H1 (cell line): ENCODE measurements at regions not wholly inside any gene's neighbourhood (a gene's known extent, or its start where the extent isn't known, plus 50 kb on each side); places are given as distances from the start of the nearest gene placed in this dataset.

ENCODE experiments used
- CTCF ChIA-PET: fragments of 300-600 bp; sonication (Branson Sonifier 250); formaldehyde crosslinking; loops from one replicate; lab custom pipeline; 2021; ENCODE audit not compliant: partially characterized antibody; lab: Charles Lee
- POLR2A ChIA-PET: fragments of 300-600 bp; sonication (Branson Sonifier 250); formaldehyde crosslinking; loops from one replicate; lab custom pipeline; 2021; ENCODE audit warnings: inconsistent platforms; ENCODE audit not compliant: partially characterized antibody; lab: Charles Lee
- DNase-seq, 2 experiments: peaks; one replicate each; pipeline versions ENCODE4 v3.0.0 to v3.0.0-alpha.2; 2010 to 2022; ENCODE audit warnings: low spot score in 2 of 2, low read depth in 1 of 2, mixed read lengths in 1 of 2
- FAIRE-seq: peaks from 2 replicates; lab custom pipeline; 2011; peaks lifted over from hg19 to GRCh38; lab: Jason Lieb, UNC
- H2AFZ ChIP-seq: 2 replicates; pipeline ENCODE4 v1.8.1; 2012; ENCODE audit warnings: low read length, inconsistent platforms
- H2AK5ac ChIP-seq: 2 replicates; pipeline ENCODE4 v1.6.1; 2013; ENCODE audit warnings: low read depth, low read length
- H2BK120ac ChIP-seq: replicated peaks from 2 replicates; pipeline ENCODE3; 2013; ENCODE audit warnings: low read depth, low read length, inconsistent platforms
- H2BK12ac ChIP-seq: 2 replicates; pipeline ENCODE4 v1.6.1; 2013; ENCODE audit warnings: low read depth, low read length
- H2BK15ac ChIP-seq: 2 replicates; pipeline ENCODE4 v1.6.1; 2013; ENCODE audit warnings: low read length
- H2BK20ac ChIP-seq: 2 replicates; pipeline ENCODE4 v1.6.1; 2013; ENCODE audit warnings: low read length
- H2BK5ac ChIP-seq: 2 replicates; pipeline ENCODE4 v1.6.1; 2013; ENCODE audit warnings: low read depth, low read length
- H3K14ac ChIP-seq: 2 replicates; pipeline ENCODE4 v1.6.1; 2013; ENCODE audit warnings: inconsistent platforms; ENCODE audit not compliant: insufficient read length
- H3K18ac ChIP-seq: 2 replicates; pipeline ENCODE4 v1.6.1; 2013; ENCODE audit warnings: low read length; ENCODE audit errors: extremely low read depth
- H3K23ac ChIP-seq: 2 replicates; pipeline ENCODE4 v1.6.1; 2013; ENCODE audit warnings: inconsistent platforms; ENCODE audit not compliant: insufficient read length
- H3K23me2 ChIP-seq: 2 replicates; pipeline ENCODE4 v1.6.1; 2013; ENCODE audit warnings: low read depth, low read length
- H3K27ac ChIP-seq: 2 replicates; pipeline ENCODE4 v1.6.1; 2011; ENCODE audit warnings: low read depth, low read length, inconsistent platforms
- H3K27me3 ChIP-seq, 4 experiments: replicated peaks in 1 of 4; 1 replicate in 1 of 4; 2 replicates in 3 of 4; pipeline versions ENCODE4 v1.6.1 to v1.8.1; 2011 to 2013; ENCODE audit warnings: low read length in 3 of 4, mild to moderate bottlenecking in 3 of 4, inconsistent platforms in 2 of 4, mixed read lengths in 2 of 4, moderate library complexity in 1 of 4; ENCODE audit not compliant: control insufficient read depth in 3 of 4, insufficient read depth in 3 of 4; ENCODE audit errors: extremely low read depth in 1 of 4
- H3K36me3 ChIP-seq, 4 experiments: 2 replicates each; pipeline versions ENCODE4 v1.6.1 to v1.8.1; 2011 to 2013; ENCODE audit warnings: mild to moderate bottlenecking in 4 of 4, low read length in 3 of 4, moderate library complexity in 2 of 4, control low read depth in 1 of 4, inconsistent platforms in 1 of 4; ENCODE audit not compliant: insufficient read depth in 4 of 4, control insufficient read depth in 2 of 4
- H3K4ac ChIP-seq: replicated peaks from 2 replicates; pipeline ENCODE3; 2013; ENCODE audit warnings: low read length, low read depth, mixed read lengths, inconsistent platforms; ENCODE audit not compliant: insufficient read length
- H3K4me1 ChIP-seq, 4 experiments: replicated peaks in 1 of 4; 1 replicate in 1 of 4; 2 replicates in 3 of 4; pipeline versions ENCODE4 v1.6.1 to v1.8.1; 2011 to 2013; ENCODE audit warnings: low read length in 3 of 4, inconsistent platforms in 2 of 4, mixed read lengths in 1 of 4; ENCODE audit not compliant: insufficient read depth in 4 of 4, control insufficient read depth in 3 of 4
- H3K4me2 ChIP-seq, 2 experiments: 2 replicates each; pipeline versions ENCODE4 v1.6.1 to v1.8.1; 2011 to 2013; ENCODE audit warnings: low read depth in 2 of 2, low read length in 2 of 2, control low read depth in 1 of 2, inconsistent platforms in 1 of 2, mild to moderate bottlenecking in 1 of 2; ENCODE audit not compliant: insufficient read depth in 1 of 2
- H3K4me3 ChIP-seq, 4 experiments: fragments of 200-600, 300-600 bp in 1 of 4; sonication (generic), shearing (Covaris generic), sonication (Bioruptor Twin) in 1 of 4; 2 replicates each; pipeline versions ENCODE4 v1.5.1 to v1.8.1; 2011 to 2016; ENCODE audit warnings: low read length in 4 of 4, low read depth in 3 of 4, control low read depth in 2 of 4, inconsistent platforms in 2 of 4, mild to moderate bottlenecking in 2 of 4, mixed read lengths in 1 of 4, moderate library complexity in 1 of 4; ENCODE audit not compliant: insufficient read depth in 2 of 4; ENCODE audit errors: extremely low read depth in 1 of 4
- H3K56ac ChIP-seq: replicated peaks from 2 replicates; pipeline ENCODE3; 2013; ENCODE audit warnings: low read depth, mild to moderate bottlenecking, mixed read lengths, low read length, inconsistent platforms; ENCODE audit not compliant: insufficient read length
- H3K79me1 ChIP-seq: 2 replicates; pipeline ENCODE4 v1.6.1; 2013; ENCODE audit warnings: low read depth, low read length, control low read depth
- H3K79me2 ChIP-seq, 2 experiments: 2 replicates each; pipeline versions ENCODE4 v1.6.1 to v1.8.1; 2012 to 2013; ENCODE audit warnings: low read length in 2 of 2, mild to moderate bottlenecking in 2 of 2, inconsistent platforms in 1 of 2; ENCODE audit not compliant: insufficient read depth in 2 of 2, control insufficient read depth in 1 of 2
- H3K9ac ChIP-seq, 4 experiments: replicated peaks in 1 of 4; 1 replicate in 1 of 4; 2 replicates in 3 of 4; pipeline versions ENCODE4 v1.6.1 to v1.8.1; 2011 to 2013; ENCODE audit warnings: low read depth in 3 of 4, low read length in 3 of 4, control low read depth in 2 of 4, mild to moderate bottlenecking in 2 of 4, moderate library complexity in 2 of 4, inconsistent platforms in 1 of 4; ENCODE audit errors: extremely low read depth in 1 of 4
- H3K9me3 ChIP-seq, 2 experiments: 2 replicates each; pipeline versions ENCODE4 v1.6.1 to v1.8.1; 2012 to 2013; ENCODE audit warnings: mild to moderate bottlenecking in 2 of 2, moderate library complexity in 2 of 2, control low read depth in 1 of 2, inconsistent platforms in 1 of 2, low read depth in 1 of 2, low read length in 1 of 2, mixed read lengths in 1 of 2; ENCODE audit not compliant: insufficient read depth in 2 of 2
- H4K20me1 ChIP-seq, 2 experiments: replicated peaks in 1 of 2; 2 replicates each; pipeline versions ENCODE3 to v1.8.1; 2011 to 2013; ENCODE audit warnings: inconsistent platforms in 2 of 2, low read length in 2 of 2, mild to moderate bottlenecking in 1 of 2; ENCODE audit not compliant: insufficient read depth in 2 of 2, control insufficient read depth in 1 of 2
- H4K5ac ChIP-seq: 2 replicates; pipeline ENCODE4 v1.6.1; 2013; ENCODE audit warnings: low read length, low read depth, mixed read lengths, inconsistent platforms; ENCODE audit not compliant: insufficient read length
- H4K8ac ChIP-seq: 2 replicates; pipeline ENCODE4 v1.8.0; 2013; ENCODE audit warnings: mild to moderate bottlenecking, moderate library complexity, low read length, inconsistent platforms; ENCODE audit not compliant: insufficient read depth; ENCODE audit errors: extremely low read depth
- H4K91ac ChIP-seq: replicated peaks from 2 replicates; pipeline ENCODE3; 2013; ENCODE audit warnings: low read length, mixed read lengths, inconsistent platforms; ENCODE audit not compliant: insufficient read length
- ASH2L ChIP-seq: fragments of 200-600, 300-600 bp; sonication (generic); IDR thresholded peaks from one replicate; pipeline ENCODE4 v1.7.1; 2017; ENCODE audit warnings: low read length
- EZH2 ChIP-seq: fragments of 200-600 bp; sonication (generic); IDR thresholded peaks from 2 replicates; pipeline ENCODE4 v1.7.1; 2012; ENCODE audit warnings: low read depth, mild to moderate bottlenecking, moderate library complexity, low read length, inconsistent platforms; ENCODE audit not compliant: severe bottlenecking
- KDM4A ChIP-seq: IDR thresholded peaks from one replicate; pipeline ENCODE4 v1.7.1; 2012; ENCODE audit warnings: low read depth, mild to moderate bottlenecking, moderate library complexity, low read length, inconsistent platforms; ENCODE audit not compliant: severe bottlenecking
- PHF8 ChIP-seq: fragments of 200-600 bp; sonication (generic); conservative IDR thresholded peaks from 2 replicates; pipeline ENCODE4 v1.7.1; 2012; ENCODE audit warnings: low read depth, mild to moderate bottlenecking, inconsistent platforms, low read length, moderate library complexity
- POLR2A ChIP-seq, 2 experiments: IDR thresholded peaks; 1 replicate in 1 of 2; 2 replicates in 1 of 2; pipeline ENCODE4 v1.6.1; 2011; ENCODE audit warnings: low read depth in 2 of 2, low read length in 2 of 2, mild to moderate bottlenecking in 2 of 2; ENCODE audit errors: control extremely low read depth in 1 of 2
- POLR2AphosphoS5 ChIP-seq: IDR thresholded peaks from 2 replicates; pipeline ENCODE4 v1.6.1; 2011; ENCODE audit warnings: low read depth, low read length
- SIN3A ChIP-seq, 2 experiments: IDR thresholded peaks in 1 of 2; conservative IDR thresholded peaks in 1 of 2; 2 replicates each; pipeline ENCODE4 v1.6.1; 2011 to 2012; ENCODE audit warnings: low read length in 2 of 2, improper control_type of control experiment in 1 of 2, low read depth in 1 of 2, mild to moderate bottlenecking in 1 of 2
- SP1 ChIP-seq: IDR thresholded peaks from 2 replicates; pipeline ENCODE4 v1.6.1; 2011; ENCODE audit warnings: low read depth, low read length
- SUZ12 ChIP-seq: fragments of 200-600 bp; sonication (generic); IDR thresholded peaks from 2 replicates; pipeline ENCODE4 v1.6.1; 2012; ENCODE audit warnings: mild to moderate bottlenecking, inconsistent platforms, low read length, moderate library complexity, mixed read lengths
- TAF1 ChIP-seq: IDR thresholded peaks from 2 replicates; pipeline ENCODE4 v1.6.1; 2011; ENCODE audit warnings: mild to moderate bottlenecking, low read depth, low read length
- YY1 ChIP-seq: IDR thresholded peaks from 2 replicates; pipeline ENCODE4 v1.6.1; 2011; ENCODE audit warnings: low read depth, mild to moderate bottlenecking, low read length
- WGBS, 2 experiments: shearing (Covaris generic) in 1 of 2; methylation state at CpG; one replicate each; pipeline versions ENCODE4 v1.1.6 to v1.1.7; 2013 to 2015; ENCODE audit warnings: low lambda C conversion rate in 2 of 2, mixed read lengths in 2 of 2, inconsistent platforms in 1 of 2, low coverage in 1 of 2, missing lambda C conversion rate in 1 of 2; ENCODE audit not compliant: insufficient replicate concordance in 2 of 2, insufficient coverage in 1 of 2, insufficient read length in 1 of 2; ENCODE audit errors: extremely low coverage in 1 of 2, missing lambda C conversion rate in 1 of 2; 5-methylcytosine and 5-hydroxymethylcytosine counted together

DNA sequence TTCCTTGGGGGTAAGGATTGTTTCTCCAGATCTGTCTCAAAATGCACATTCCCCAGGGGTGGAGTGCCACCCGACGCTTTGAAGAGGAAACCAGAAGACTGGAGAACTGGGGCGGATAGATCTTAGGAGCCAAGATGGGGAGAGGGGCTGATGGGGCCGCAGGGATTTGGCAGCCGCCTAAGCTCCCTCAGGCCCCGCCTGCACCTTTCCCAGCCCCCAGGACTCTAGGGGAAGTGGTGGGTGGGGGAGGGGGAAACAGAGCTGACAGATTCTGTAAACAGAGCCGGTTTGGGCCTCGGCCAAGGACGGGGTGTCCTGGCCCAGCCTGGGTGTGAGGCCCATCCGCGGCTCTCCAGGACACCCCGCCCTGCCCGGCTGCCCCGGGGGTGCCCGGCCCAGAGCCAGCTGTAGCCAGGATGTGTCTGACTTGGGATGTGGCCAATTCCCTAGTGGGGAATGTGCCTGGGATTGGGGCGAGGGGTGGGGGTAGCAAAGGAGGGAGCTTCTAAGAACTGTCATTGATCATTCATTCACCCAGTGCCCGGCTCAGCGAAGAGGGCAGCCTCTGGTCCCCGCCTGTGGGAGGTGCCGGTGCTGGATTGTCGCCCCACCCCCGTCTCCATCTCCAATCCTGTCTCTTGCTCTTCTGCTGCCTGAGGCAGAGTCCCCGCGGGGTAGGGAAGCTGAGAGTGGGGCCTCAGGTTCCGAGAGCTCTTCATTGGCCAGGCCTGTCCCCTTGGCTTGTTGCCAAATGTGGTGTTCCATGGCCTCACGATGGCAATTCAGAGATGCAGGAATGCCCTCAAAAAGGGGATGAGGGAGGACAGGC, 54.8 kb upstream of the CDKN2AIPNL start:
- FAIRE-seq (no peak), DNase-seq (peak; percentile 88)
- Histone ChIP-seq H2AFZ (peak overlapping the region; percentile 5; the same call in 1 of the 2 replicates), H3K14ac (no peak overlapping the region), H3K4me3 (peak overlapping the region; percentile 62 to 80 (median 68)), H4K20me1 (no peaks in the 10 kb centered on the region), H4K5ac (peak overlapping the region; percentile 41), H2BK20ac (0 out of 2 replicates have a peak overlapping the region, but pooled peaks have one; percentile 8), H2BK15ac (peak overlapping the region; percentile 61; the same call in 1 of the 2 replicates), H3K56ac (peak overlapping the region; percentile 80), H4K8ac (peak overlapping the region; percentile 93), H3K9me3 (no peaks in the 10 kb centered on the region), H3K4me1 (peaks cover 2 to 19% (median 5%) of the 10 kb centered on the region in 4 experiments), H3K4me2 (peak overlapping the region; percentile 90), H3K79me2 (no peaks in the 10 kb centered on the region), H3K18ac (peak overlapping the region; percentile 99), H2BK5ac (peak overlapping the region; percentile 91), H2AK5ac (no peak overlapping the region), H2BK12ac (peak overlapping the region; percentile 94; the same call in 1 of the 2 replicates), H2BK120ac (no peak overlapping the region), H3K27me3 (no peaks in the 10 kb centered on the region), H3K23ac (no peak overlapping the region), H3K23me2 (peaks cover 10% of the 10 kb centered on the region; the same call in 1 of the 2 replicates), H3K4ac (no peak overlapping the region), H3K27ac (peak overlapping the region; percentile 75; the same call in 1 of the 2 replicates), H3K9ac (peak overlapping the region in 3 of 4 experiments; percentile 53 to 77 (median 72); a peak in 6 of 7 replicates), H3K36me3 (no peaks in the 10 kb centered on the region), H4K91ac (peak overlapping the region; percentile 45), H3K79me1 (no peaks in the 10 kb centered on the region)
- 2% methylated on average over 25 of the region's 26 CpGs; no CpG with 5 or more reads in 1 of the 2 experiments for WGBS, 2 experiments
- CTCF ChIA-PET: interaction anchor here (0.6 to 5.1 kb wide), 25 partner anchors 9 to 130 kb away, joined by 3 to 36 read pairs (median 6); partner anchors contain the start of genes CDKN2AIPNL and JADE2
- POLR2A ChIA-PET: interaction anchor here (0.7 to 5.3 kb wide), 40 partner anchors 8 to 290 kb away, joined by 3 to 69 read pairs (median 4); partner anchors contain the start of genes CDKN2AIPNL, JADE2, PPP2CA and UBE2B
- peak; percentile 40; the same call in 1 of the 2 replicates for TF ChIP-seq SP1
- peak; percentile 20 for TF ChIP-seq KDM4A
- 0 out of 2 replicates have a peak, but pooled peaks have one; percentile 14 for TF ChIP-seq YY1
- TF ChIP-seq ASH2L: peak; percentile 76
- no peak for TF ChIP-seq EZH2
- TF ChIP-seq SIN3A (conservative IDR thresholded peaks at IDR 0.05 in 1 of 2, IDR thresholded peaks at IDR 0.05 in 1 of 2; ENCODE audit: low read depth in 1 of 2, low read length in 2 of 2): 0 out of 4 replicates have a peak, but pooled peaks of 1 of the 2 experiments have one; percentile 15
- no peak for TF ChIP-seq SUZ12
- TF ChIP-seq PHF8: 0 out of 2 replicates have a peak, but pooled peaks have one; percentile 13
- TF ChIP-seq POLR2AphosphoS5: 0 out of 2 replicates have a peak, but pooled peaks have one; percentile 23
- 0 out of 2 replicates have a peak, but pooled peaks have one; percentile 39 for TF ChIP-seq TAF1
- TF ChIP-seq POLR2A (IDR thresholded peaks at IDR 0.05; ENCODE audit: control extremely low read depth in 1 of 2, low read depth in 2 of 2, low read length in 2 of 2): peak in 1 of 2 experiments; percentile 54; a peak in 2 of 3 replicates
